NOMO-1 treated with dmso at 0.1 percent for 144 hours (cell line): ENCODE measurements at regions not wholly inside any gene's neighbourhood (a gene's known extent, or its start where the extent isn't known, plus 50 kb on each side); places are given as distances from the start of the nearest gene placed in this dataset.
"Not testable (repeated sequence)": the region's sequence is repeated elsewhere in the genome, so short reads cannot be mapped to it uniquely, and the experiment has no call there.

Experiments used
- DNase-seq: peaks from one replicate; lab custom pipeline; 2025; ENCODE audit not compliant: unreplicated experiment; lab: John Stamatoyannopoulos, UW

- peak; percentile 50 for DNase-seq
Observed at GRCh38 chr15:77944002-77944867, 133.3 kb downstream of the TBC1D2B start.

- DNase-seq: no peak
Observed at GRCh38 chr15:77942611-77943211, 134.8 kb downstream of the TBC1D2B start.

GRCh38 chr15:77941090-77941827 lies 136.3 kb downstream of the TBC1D2B start:
- not testable (repeated sequence) for DNase-seq

DNA sequence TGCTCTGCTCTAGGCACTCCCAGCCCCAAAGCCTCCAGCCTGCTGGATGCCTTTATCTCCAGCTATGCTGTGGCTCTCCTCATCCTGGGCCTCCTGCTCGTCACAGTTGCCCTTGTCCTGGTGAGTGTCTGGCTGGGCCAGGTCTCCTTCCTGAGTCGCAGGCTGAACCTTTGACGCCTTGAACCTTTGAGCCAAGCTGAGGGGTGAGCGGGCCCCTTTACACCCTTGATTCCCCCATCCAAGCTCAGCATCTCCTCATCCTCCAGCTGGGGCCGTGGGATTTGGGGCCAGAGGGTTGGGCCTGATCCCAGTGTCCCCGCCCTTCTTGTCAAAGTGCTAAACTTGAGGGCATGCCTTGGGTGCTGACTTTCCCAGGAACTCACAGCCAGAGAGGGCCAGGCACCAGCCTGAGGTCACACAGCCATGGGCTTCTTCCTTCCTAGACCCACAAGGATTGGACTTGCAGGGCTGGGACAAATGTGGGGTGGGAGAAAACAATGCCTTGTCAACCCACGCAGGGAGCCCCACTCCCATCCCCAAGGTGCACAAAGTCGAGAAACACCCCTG lies 137.0 kb downstream of the TBC1D2B start:
- no peak for DNase-seq

GRCh38 chr15:77939851-77940250 lies 137.7 kb downstream of the TBC1D2B start:
- no peak for DNase-seq

GRCh38 chr15:77939026-77939425 lies 138.5 kb downstream of the TBC1D2B start:
- not testable (repeated sequence) for DNase-seq

DNA sequence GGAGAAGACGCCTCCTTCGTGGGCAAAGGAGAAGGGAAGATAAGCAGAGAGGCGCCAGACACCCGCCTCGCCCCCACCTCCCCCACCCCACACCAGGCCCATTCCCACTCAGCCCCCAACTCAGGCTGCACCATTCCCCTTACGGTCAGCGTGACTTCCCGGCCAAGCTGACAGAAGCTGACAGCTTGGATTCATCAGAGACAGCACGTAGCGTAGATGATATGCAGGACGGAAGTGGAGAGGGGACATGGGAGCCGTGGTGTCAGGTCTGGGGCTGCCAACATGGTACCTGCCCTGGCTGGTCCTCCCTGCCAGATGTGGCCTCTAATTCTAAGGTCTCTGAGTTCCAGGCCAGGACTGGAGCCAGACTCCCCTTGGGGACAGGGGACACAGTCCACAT lies 139.0 kb downstream of the TBC1D2B start:
- not testable (repeated sequence) for DNase-seq

DNA sequence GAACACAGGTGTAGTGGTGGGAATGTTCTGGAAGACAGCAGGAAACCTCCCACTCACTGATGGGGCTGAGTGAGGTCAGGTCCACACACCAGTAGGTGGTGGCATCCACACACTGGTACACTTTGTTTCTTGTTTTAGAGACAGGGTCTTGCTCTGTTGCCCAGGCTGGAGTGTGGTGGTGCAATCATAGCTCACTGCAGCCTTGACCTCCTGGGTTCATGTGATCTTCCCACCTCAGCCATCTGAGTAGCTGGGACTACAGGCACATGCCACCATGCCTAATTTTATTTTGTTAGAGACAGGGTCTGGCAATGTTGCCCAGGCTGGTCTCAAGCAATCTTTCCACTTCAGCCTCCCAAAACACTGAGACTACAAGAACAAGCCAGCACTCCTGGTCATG lies 140.9 kb downstream of the TBC1D2B start:
- not testable (repeated sequence) for DNase-seq

- DNase-seq: not testable (repeated sequence)
Observed at GRCh38 chr15:77934516-77934915, 143.0 kb downstream of the TBC1D2B start.

DNA sequence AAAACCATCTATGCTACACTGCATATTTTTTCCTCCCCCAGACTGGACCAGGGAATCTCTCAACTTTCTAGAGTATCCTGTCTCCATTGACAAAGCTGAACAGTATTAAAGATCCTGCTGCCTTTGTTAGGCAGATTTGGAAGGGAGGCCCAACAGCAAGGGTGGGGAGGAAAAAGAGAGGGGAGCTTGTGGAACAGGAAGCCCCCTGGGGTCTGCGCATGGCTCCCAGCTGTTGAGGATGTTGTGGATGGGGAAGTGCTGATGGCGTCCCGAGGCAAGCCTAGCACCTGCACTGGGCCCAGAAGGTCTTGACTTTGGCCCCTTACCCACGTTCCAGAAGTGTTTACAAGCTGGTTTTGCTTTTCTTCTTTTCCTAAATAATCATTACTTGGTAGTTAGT lies 146.6 kb downstream of the TBC1D2B start:
- DNase-seq: not testable (repeated sequence)

DNA sequence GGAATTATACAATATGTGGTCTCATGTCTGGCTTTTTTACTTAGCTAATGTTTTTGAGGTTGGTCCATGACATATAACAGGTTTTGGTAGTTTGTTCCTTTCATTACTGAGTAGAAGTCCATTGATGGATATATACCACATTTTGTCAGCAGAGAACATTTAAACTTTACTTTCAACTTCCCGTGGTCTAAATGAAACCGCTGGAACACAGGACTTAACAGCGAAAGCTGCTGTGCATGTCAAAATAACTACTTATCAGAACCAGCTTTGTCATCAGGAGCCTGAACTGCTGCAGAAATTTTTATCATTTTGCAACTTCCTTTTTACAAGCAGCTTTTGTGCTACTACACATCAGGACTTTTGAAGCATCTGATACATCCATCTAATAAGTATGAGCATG lies 147.0 kb downstream of the TBC1D2B start:
- DNase-seq: not testable (repeated sequence)

GRCh38 chr15:77926789-77927188 lies 150.7 kb downstream of the TBC1D2B start:
- DNase-seq: not testable (repeated sequence)

DNA sequence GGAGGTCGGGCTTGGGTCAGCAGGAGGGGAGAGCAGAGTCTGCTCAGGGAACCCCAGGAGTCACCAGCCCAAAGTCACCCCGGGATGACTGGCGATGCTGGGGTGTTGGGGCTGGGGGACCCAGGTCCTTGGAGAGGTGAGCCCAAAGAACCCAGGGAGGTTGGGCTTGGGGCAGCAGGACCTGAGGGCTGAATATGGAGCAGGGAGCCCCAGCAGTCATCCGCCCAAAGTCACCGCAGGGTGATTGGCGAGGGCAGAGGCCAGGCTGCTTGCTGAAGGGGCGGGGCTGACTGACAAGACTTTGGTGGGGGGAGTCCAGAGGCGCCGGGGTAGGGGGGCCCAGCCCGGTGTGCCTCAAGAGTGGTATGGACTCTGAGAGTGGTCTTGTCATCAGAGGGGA lies 151.2 kb downstream of the TBC1D2B start:
- DNase-seq: not testable (repeated sequence)

GRCh38 chr15:77925101-77925500 lies 152.4 kb downstream of the TBC1D2B start:
- not testable (repeated sequence) for DNase-seq

- no peak for DNase-seq
Observed at GRCh38 chr15:77921664-77922063, 155.8 kb downstream of the TBC1D2B start.

DNA sequence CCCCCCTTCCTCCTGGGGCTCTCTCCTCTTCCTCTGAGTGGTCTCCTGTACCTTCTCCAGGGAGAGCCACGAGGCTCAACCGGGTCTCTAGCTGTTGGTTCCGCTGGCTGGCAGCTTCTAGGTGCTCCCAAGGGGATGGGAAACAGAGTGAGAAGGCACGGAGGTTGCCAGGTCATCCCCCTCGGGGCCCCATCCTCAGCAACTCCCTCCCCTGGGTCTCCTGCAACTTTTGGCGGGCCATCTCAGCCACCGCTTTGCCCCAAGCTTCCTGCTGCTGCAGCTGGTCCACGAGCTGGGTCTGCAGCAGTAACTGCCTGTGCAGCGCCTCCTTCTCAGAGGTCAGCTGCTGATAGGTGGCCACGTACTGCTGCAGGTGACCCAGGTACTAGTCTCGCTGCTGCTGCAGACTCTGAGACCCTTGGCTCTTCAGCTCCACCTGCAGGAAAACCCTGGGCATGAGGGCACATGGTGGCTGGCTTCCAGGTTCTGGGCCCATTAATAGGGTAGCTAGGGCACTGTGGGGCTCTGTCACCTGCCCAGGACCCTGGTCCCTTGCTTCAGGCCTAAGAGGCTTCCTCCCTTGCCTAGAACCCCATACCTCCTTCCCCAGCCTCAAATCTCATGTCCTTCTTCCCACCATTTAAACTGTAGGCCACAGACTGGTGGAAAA lies 160.4 kb downstream of the TBC1D2B start:
- not testable (repeated sequence) for DNase-seq

GRCh38 chr15:77915961-77916330 lies 161.6 kb downstream of the TBC1D2B start:
- not testable (repeated sequence) for DNase-seq

GRCh38 chr15:77915261-77915960 lies 162.1 kb downstream of the TBC1D2B start:
- DNase-seq: no peak

- not testable (repeated sequence) for DNase-seq
Observed at GRCh38 chr15:77914531-77914930, 163.0 kb downstream of the TBC1D2B start.
